COLO668 (cell line): ENCODE measurements at regions not wholly inside any gene's neighbourhood (a gene's known extent, or its start where the extent isn't known, plus 50 kb on each side); places are given as distances from the start of the nearest gene placed in this dataset.
"Not testable (repeated sequence)": the region's sequence is repeated elsewhere in the genome, so short reads cannot be mapped to it uniquely, and the experiment has no call there.

ENCODE experiments used
- DNase-seq: peaks from one replicate; lab custom pipeline; 2025; ENCODE audit not compliant: unreplicated experiment; lab: John Stamatoyannopoulos, UW

GRCh38 chr18:42381236-42381635 is 426.2 kb downstream of the PIK3C3 start:
- not testable (repeated sequence) for DNase-seq

- DNase-seq = no peak
Measured at GRCh38 chr18:42392416-42392815, 437.4 kb downstream of the PIK3C3 start.

- no peak for DNase-seq
Measured at GRCh38 chr18:42392926-42393325, 437.9 kb downstream of the PIK3C3 start.

- DNase-seq = no peak
Measured at GRCh38 chr18:42394238-42394637, 439.2 kb downstream of the PIK3C3 start.

- DNase-seq = no peak
Measured at GRCh38 chr18:42401131-42401673, 446.2 kb downstream of the PIK3C3 start.

- no peak for DNase-seq
Measured at GRCh38 chr18:42404151-42404550, 449.1 kb downstream of the PIK3C3 start.

GRCh38 chr18:42409005-42409404 is 454.0 kb downstream of the PIK3C3 start:
- DNase-seq = no peak

- no peak for DNase-seq
Measured at GRCh38 chr18:42412281-42412680, 457.2 kb downstream of the PIK3C3 start.

- DNase-seq = no peak
Measured at GRCh38 chr18:42412896-42413295, 457.9 kb downstream of the PIK3C3 start.

- DNase-seq = no peak
Measured at GRCh38 chr18:42413870-42414269, 458.8 kb downstream of the PIK3C3 start.

GRCh38 chr18:42414756-42415454 is 459.9 kb downstream of the PIK3C3 start:
- no peak for DNase-seq

GRCh38 chr18:42417189-42417588 is 462.2 kb downstream of the PIK3C3 start:
- no peak for DNase-seq

- no peak for DNase-seq
Measured at GRCh38 chr18:42418121-42418520, 463.1 kb downstream of the PIK3C3 start.

- no peak for DNase-seq
Measured at GRCh38 chr18:42425025-42425424, 470.0 kb downstream of the PIK3C3 start.

GRCh38 chr18:42426496-42427015 is 471.5 kb downstream of the PIK3C3 start:
- no peak for DNase-seq

- DNase-seq = no peak
Measured at GRCh38 chr18:42429196-42429595, 474.2 kb downstream of the PIK3C3 start.

- DNase-seq = no peak
Measured at GRCh38 chr18:42436222-42436765, 481.3 kb downstream of the PIK3C3 start.

GRCh38 chr18:42437001-42437400 is 482.0 kb downstream of the PIK3C3 start:
- no peak for DNase-seq

GRCh38 chr18:42437646-42438045 is 482.6 kb downstream of the PIK3C3 start:
- no peak for DNase-seq

- no peak for DNase-seq
Measured at GRCh38 chr18:42442656-42443055, 487.6 kb downstream of the PIK3C3 start.

- DNase-seq = no peak
Measured at GRCh38 chr18:42444349-42444748, 489.3 kb downstream of the PIK3C3 start.

- no peak for DNase-seq
Measured at GRCh38 chr18:42445359-42445758, 490.3 kb downstream of the PIK3C3 start.
